SU-DHL-6 (cell line): ENCODE measurements at regions not wholly inside any gene's neighbourhood (a gene's known extent, or its start where the extent isn't known, plus 50 kb on each side); places are given as distances from the start of the nearest gene placed in this dataset.

ENCODE experiments used
- H2AFZ ChIP-seq: fragments of 200-600 bp; sonication (generic); 2 replicates; pipeline ENCODE4 v1.6.1; 2014; ENCODE audit warnings: low read depth, mild to moderate bottlenecking, moderate library complexity, mixed read lengths, antibody characterized with exemption, low read length; ENCODE audit not compliant: severe bottlenecking
- H3F3A ChIP-seq: fragments of 200-600 bp; shearing (Covaris generic); 2 replicates; pipeline ENCODE4 v1.6.0; 2016; ENCODE audit warnings: antibody characterized with exemption, mild to moderate bottlenecking; ENCODE audit not compliant: insufficient read depth
- H3K27ac ChIP-seq: fragments of 200-600 bp; sonication (generic); 2 replicates; pipeline ENCODE4 v1.5.1; 2016; ENCODE audit warnings: low read depth, mild to moderate bottlenecking, low read length, moderate library complexity, mixed read lengths
- H3K27me3 ChIP-seq: fragments of 200-600 bp; sonication (generic), shearing (Covaris generic); 2 replicates; pipeline ENCODE4 v1.6.0; 2014; ENCODE audit warnings: mild to moderate bottlenecking, low read length
- H3K36me3 ChIP-seq: fragments of 200-600 bp; sonication (generic); 2 replicates; pipeline ENCODE4 v1.6.1; 2014; ENCODE audit warnings: mild to moderate bottlenecking, low read length, mixed read lengths
- H3K4me2 ChIP-seq: fragments of 300-600, 200-600 bp; shearing (Covaris generic), sonication (generic); 2 replicates; pipeline ENCODE4 v1.6.0; 2014; ENCODE audit warnings: low read length, low read depth, mild to moderate bottlenecking; ENCODE audit not compliant: poor library complexity, severe bottlenecking
- H3K4me3 ChIP-seq: fragments of 200-600 bp; sonication (generic); 2 replicates; pipeline ENCODE4 v1.5.1; 2014; ENCODE audit warnings: antibody characterized with exemption, low read length, mild to moderate bottlenecking, mixed read lengths; ENCODE audit not compliant: insufficient read depth, poor library complexity, severe bottlenecking
- H3K79me2 ChIP-seq: fragments of 200-600 bp; sonication (generic); 2 replicates; pipeline ENCODE4 v1.6.1; 2014; ENCODE audit warnings: mild to moderate bottlenecking, low read length, moderate library complexity; ENCODE audit not compliant: insufficient read depth
- H3K9ac ChIP-seq: fragments of 200-600 bp; sonication (generic); 2 replicates; pipeline ENCODE4 v1.7.0; 2014; ENCODE audit warnings: mild to moderate bottlenecking, low read length
- H3K9me2 ChIP-seq: fragments of 200-600 bp; sonication (generic); replicated peaks from 2 replicates; pipeline ENCODE4 v1.6.1; 2014; ENCODE audit warnings: low read length; ENCODE audit not compliant: insufficient read depth
- H3K9me3 ChIP-seq: fragments of 200-600 bp; sonication (generic); 2 replicates; pipeline ENCODE4 v1.6.1; 2014; ENCODE audit warnings: low read length, mixed read lengths; ENCODE audit not compliant: insufficient read depth
- H4K20me1 ChIP-seq: fragments of 200-600 bp; sonication (generic); 2 replicates; pipeline ENCODE4 v1.6.1; 2014; ENCODE audit warnings: low read depth, mild to moderate bottlenecking, antibody characterized with exemption, low read length, moderate library complexity, mixed read lengths
- CTCF ChIP-seq: fragments of 200-600 bp; sonication (generic); IDR thresholded peaks from one replicate; pipeline ENCODE4 v1.5.1; 2017; ENCODE audit warnings: antibody characterized with exemption, mild to moderate bottlenecking, low read length, moderate library complexity; ENCODE audit not compliant: insufficient read depth, poor library complexity, severe bottlenecking
- EZH2phosphoT487 ChIP-seq: fragments of 200-600 bp; sonication (generic), shearing (Covaris generic); conservative IDR thresholded peaks from 2 replicates; pipeline ENCODE4 v1.6.1; 2018; ENCODE audit warnings: mild to moderate bottlenecking, antibody characterized with exemption, low read length, moderate library complexity, mixed read lengths

GRCh38 chr4:104294811-104295210, 199.9 kb downstream of the CXXC4 start:
- no peak overlapping the region for H2AFZ ChIP-seq
- no peak for TF ChIP-seq EZH2phosphoT487
- TF ChIP-seq CTCF: no peak
- no peaks in the 10 kb centered on the region for H3F3A ChIP-seq
- no peak overlapping the region for H3K27ac ChIP-seq
- no peaks in the 10 kb centered on the region for H4K20me1 ChIP-seq
- no peaks in the 10 kb centered on the region for H3K27me3 ChIP-seq
- no peak overlapping the region for H3K9ac ChIP-seq
- H3K9me3 ChIP-seq: no peaks in the 10 kb centered on the region
- H3K36me3 ChIP-seq: no peaks in the 10 kb centered on the region
- no peak overlapping the region for H3K4me2 ChIP-seq
- H3K4me3 ChIP-seq: no peak overlapping the region
- H3K9me2 ChIP-seq: no peaks in the 10 kb centered on the region
- H3K79me2 ChIP-seq: no peaks in the 10 kb centered on the region

- Histone ChIP-seq H4K20me1 (no peaks in the 10 kb centered on the region), H2AFZ (no peak overlapping the region), H3K9me2 (no peaks in the 10 kb centered on the region), H3K36me3 (no peaks in the 10 kb centered on the region), H3K9ac (no peak overlapping the region), H3K79me2 (no peaks in the 10 kb centered on the region), H3K27ac (no peak overlapping the region), H3K27me3 (no peaks in the 10 kb centered on the region), H3K9me3 (no peaks in the 10 kb centered on the region), H3K4me2 (no peak overlapping the region), H3K4me3 (no peak overlapping the region), H3F3A (no peaks in the 10 kb centered on the region)
- TF ChIP-seq EZH2phosphoT487 (no peak), CTCF (no peak)
These were observed 207.8 kb downstream of the CXXC4 start for GRCh38 chr4:104286867-104287266.

- H2AFZ ChIP-seq: no peak overlapping the region
- no peak overlapping the region for H3K4me2 ChIP-seq
- H3K27ac ChIP-seq: no peak overlapping the region
- no peaks in the 10 kb centered on the region for H4K20me1 ChIP-seq
- H3K9ac ChIP-seq: no peak overlapping the region
- no peaks in the 10 kb centered on the region for H3K36me3 ChIP-seq
- no peaks in the 10 kb centered on the region for H3F3A ChIP-seq
- no peaks in the 10 kb centered on the region for H3K27me3 ChIP-seq
- no peak for TF ChIP-seq CTCF
- TF ChIP-seq EZH2phosphoT487: no peak
- H3K4me3 ChIP-seq: no peak overlapping the region
- H3K79me2 ChIP-seq: no peaks in the 10 kb centered on the region
- no peaks in the 10 kb centered on the region for H3K9me3 ChIP-seq
- H3K9me2 ChIP-seq: no peaks in the 10 kb centered on the region
These were observed 211.4 kb downstream of the CXXC4 start for GRCh38 chr4:104283303-104283702.
